Ishikawa (cell line): ENCODE measurements at regions not wholly inside any gene's neighbourhood (a gene's known extent, or its start where the extent isn't known, plus 50 kb on each side); places are given as distances from the start of the nearest gene placed in this dataset.

Experiments used
- EGR1 ChIP-seq: IDR thresholded peaks from 2 replicates; pipeline ENCODE4 v1.6.1; 2012
- MAX ChIP-seq: IDR thresholded peaks from 2 replicates; pipeline ENCODE4 v1.6.1; 2012

GRCh38 chr3:197428952-197429351 lies 126.8 kb downstream of the BDH1 start:
- TF ChIP-seq MAX: no peak
- TF ChIP-seq EGR1: no peak
